Lower lobe of right lung (tissue), 2 donors: ENCODE measurements at regions not wholly inside any gene's neighbourhood (a gene's known extent, or its start where the extent isn't known, plus 50 kb on each side); places are given as distances from the start of the nearest gene placed in this dataset.
"Not testable (repeated sequence)": the region's sequence is repeated elsewhere in the genome, so short reads cannot be mapped to it uniquely, and the experiment has no call there.

Source experiments
- ATAC-seq, 2 donors: fragments of 200-7000 bp; cut with Tn5 transposase; one replicate each; pipeline ENCODE4 v1.9.1; 2020 to 2022; ENCODE audit warnings: mild to moderate bottlenecking in 2 of 2, moderate library complexity in 2 of 2
- DNase-seq: peaks from one replicate; pipeline ENCODE4 v3.0.0-alpha.2; 2020
- H3K27ac ChIP-seq: fragments of 200-600 bp; one replicate; pipeline ENCODE4 v1.8.0; 2022
- H3K27me3 ChIP-seq: fragments of 200-600 bp; one replicate; pipeline ENCODE4 v1.8.0; 2022; ENCODE audit warnings: low read depth
- H3K36me3 ChIP-seq: fragments of 200-600 bp; one replicate; pipeline ENCODE4 v1.8.0; 2022; ENCODE audit warnings: mild to moderate bottlenecking
- H3K4me1 ChIP-seq: fragments of 200-600 bp; one replicate; pipeline ENCODE4 v1.8.0; 2022
- H3K4me3 ChIP-seq: fragments of 200-600 bp; one replicate; pipeline ENCODE4 v1.8.0; 2022; ENCODE audit warnings: mild to moderate bottlenecking
- H3K9me3 ChIP-seq: fragments of 200-600 bp; one replicate; pipeline ENCODE4 v1.8.0; 2022
- CTCF ChIP-seq: fragments of 200-600 bp; IDR thresholded peaks from one replicate; pipeline ENCODE4 v1.8.0; 2022; ENCODE audit warnings: antibody characterized with exemption, mild to moderate bottlenecking
- intact Hi-C: fragments of 100-400 bp; cut with DNase I; formaldehyde crosslinking; loops from one replicate; pipeline ENCODE4 v1.11.0; 2022
- donor health status: DM: no; HTN: yes; CAD: no; lungs with severe emphysema.

GRCh38 chr17:33564146-33564545, 271.1 kb upstream of the ASIC2 start:
- Histone ChIP-seq H3K27ac (no peak overlapping the region), H3K36me3 (no peaks in the 10 kb centered on the region), H3K9me3 (no peaks in the 10 kb centered on the region), H3K4me1 (no peaks in the 10 kb centered on the region), H3K27me3 (peaks cover 2% of the 10 kb centered on the region), H3K4me3 (no peak overlapping the region)
- intact Hi-C loops = no loop called here
- ATAC-seq (no peak), DNase-seq (no peak)
- TF ChIP-seq CTCF = no peak

- DNase-seq = no peak
- H3K27ac ChIP-seq = no peak overlapping the region
- intact Hi-C loops = no loop called here
- no peaks in the 10 kb centered on the region for H3K9me3 ChIP-seq
- H3K4me3 ChIP-seq = no peak overlapping the region
- no peaks in the 10 kb centered on the region for H3K36me3 ChIP-seq
- ATAC-seq = no peak
- no peaks in the 10 kb centered on the region for H3K4me1 ChIP-seq
- no peak for TF ChIP-seq CTCF
- H3K27me3 ChIP-seq = no peaks in the 10 kb centered on the region
Measured at GRCh38 chr17:33567223-33567622, 274.1 kb upstream of the ASIC2 start.

- ATAC-seq (no peak), DNase-seq (no peak)
- Histone ChIP-seq H3K4me3 (no peak overlapping the region), H3K9me3 (no peaks in the 10 kb centered on the region), H3K27ac (no peak overlapping the region), H3K36me3 (no peaks in the 10 kb centered on the region), H3K4me1 (no peaks in the 10 kb centered on the region), H3K27me3 (no peaks in the 10 kb centered on the region)
- intact Hi-C loops = no loop called here
- no peak for TF ChIP-seq CTCF
Measured at GRCh38 chr17:33572615-33573014, 279.5 kb upstream of the ASIC2 start.

- Histone ChIP-seq H3K27ac (no peak overlapping the region), H3K4me1 (no peaks in the 10 kb centered on the region), H3K4me3 (no peak overlapping the region), H3K9me3 (no peaks in the 10 kb centered on the region), H3K27me3 (no peaks in the 10 kb centered on the region), H3K36me3 (no peaks in the 10 kb centered on the region)
- TF ChIP-seq CTCF = no peak
- ATAC-seq (no peak), DNase-seq (no peak)
- intact Hi-C loops = no loop called here
Measured at GRCh38 chr17:33574942-33575445, 281.9 kb upstream of the ASIC2 start.

- H3K27ac ChIP-seq, H3K4me1 ChIP-seq, intact Hi-C loops, H3K27me3 ChIP-seq, H3K4me3 ChIP-seq, H3K9me3 ChIP-seq, DNase-seq, ATAC-seq, H3K36me3 ChIP-seq: not testable (repeated sequence)
Measured at GRCh38 chr17:33579740-33580139, 286.6 kb upstream of the ASIC2 start.

- no peak overlapping the region for H3K27ac ChIP-seq
- no peaks in the 10 kb centered on the region for H3K4me1 ChIP-seq
- intact Hi-C loops = no loop called here
- no peaks in the 10 kb centered on the region for H3K36me3 ChIP-seq
- TF ChIP-seq CTCF = no peak
- no peaks in the 10 kb centered on the region for H3K27me3 ChIP-seq
- DNase-seq (no peak), ATAC-seq (no peak)
- H3K4me3 ChIP-seq = no peak overlapping the region
- H3K9me3 ChIP-seq = no peaks in the 10 kb centered on the region
Measured at GRCh38 chr17:33580215-33580614, 287.1 kb upstream of the ASIC2 start.
